Suprapubic skin (tissue), 4 donors: ENCODE measurements at regions not wholly inside any gene's neighbourhood (a gene's known extent, or its start where the extent isn't known, plus 50 kb on each side); places are given as distances from the start of the nearest gene placed in this dataset.

Experiments
- DNase-seq, 2 donors: peaks; one replicate each; pipeline ENCODE4 v3.0.0-alpha.2; 2019; ENCODE audit warnings: low spot score in 2 of 2
- H3K27ac ChIP-seq: fragments of 200-600 bp; sonication (generic); one replicate; pipeline ENCODE4 v1.5.1; 2019
- H3K27me3 ChIP-seq: fragments of 200-600 bp; sonication (generic); one replicate; pipeline ENCODE4 v1.5.1; 2019
- H3K36me3 ChIP-seq: fragments of 200-600 bp; sonication (generic); one replicate; pipeline ENCODE4 v1.5.1; 2019
- H3K4me1 ChIP-seq: fragments of 200-600 bp; sonication (generic); one replicate; pipeline ENCODE4 v1.5.1; 2019
- H3K4me3 ChIP-seq: fragments of 200-600 bp; sonication (generic); one replicate; pipeline ENCODE4 v1.5.1; 2019; ENCODE audit warnings: mild to moderate bottlenecking
- H3K9me3 ChIP-seq: fragments of 200-600 bp; sonication (generic); one replicate; pipeline ENCODE4 v1.5.1; 2019
- EP300 ChIP-seq: sonication (generic); formaldehyde crosslinking; IDR thresholded peaks from one replicate; pipeline ENCODE4 v1.6.1; 2017; ENCODE audit warnings: antibody characterized with exemption
- POLR2A ChIP-seq, 2 donors: fragments of 450-650 bp; IDR thresholded peaks; one replicate each; pipeline ENCODE4 v1.6.1; 2017; ENCODE audit warnings: antibody characterized with exemption in 2 of 2, mild to moderate bottlenecking in 2 of 2, moderate library complexity in 2 of 2
- POLR2AphosphoS5 ChIP-seq, 3 donors: sonication (generic); formaldehyde crosslinking; IDR thresholded peaks; one replicate each; pipeline ENCODE4 v1.6.1; 2017; ENCODE audit warnings: antibody characterized with exemption in 3 of 3
- WGBS: methylation state at CpG from one replicate; pipeline ENCODE4 v1.1.5; 2018; 5-methylcytosine and 5-hydroxymethylcytosine counted together
- TF ChIP-seq, protein P1 (sequence below), 2 donors: fragments of 200-600 bp in 1 of 2; fragments of 450-650 bp in 1 of 2; sonication (generic) in 1 of 2; IDR thresholded peaks; one replicate each; pipeline ENCODE4 v1.5.1; 2016 to 2019; ENCODE audit warnings: antibody characterized with exemption in 2 of 2, mild to moderate bottlenecking in 1 of 2, moderate library complexity in 1 of 2

DNA sequence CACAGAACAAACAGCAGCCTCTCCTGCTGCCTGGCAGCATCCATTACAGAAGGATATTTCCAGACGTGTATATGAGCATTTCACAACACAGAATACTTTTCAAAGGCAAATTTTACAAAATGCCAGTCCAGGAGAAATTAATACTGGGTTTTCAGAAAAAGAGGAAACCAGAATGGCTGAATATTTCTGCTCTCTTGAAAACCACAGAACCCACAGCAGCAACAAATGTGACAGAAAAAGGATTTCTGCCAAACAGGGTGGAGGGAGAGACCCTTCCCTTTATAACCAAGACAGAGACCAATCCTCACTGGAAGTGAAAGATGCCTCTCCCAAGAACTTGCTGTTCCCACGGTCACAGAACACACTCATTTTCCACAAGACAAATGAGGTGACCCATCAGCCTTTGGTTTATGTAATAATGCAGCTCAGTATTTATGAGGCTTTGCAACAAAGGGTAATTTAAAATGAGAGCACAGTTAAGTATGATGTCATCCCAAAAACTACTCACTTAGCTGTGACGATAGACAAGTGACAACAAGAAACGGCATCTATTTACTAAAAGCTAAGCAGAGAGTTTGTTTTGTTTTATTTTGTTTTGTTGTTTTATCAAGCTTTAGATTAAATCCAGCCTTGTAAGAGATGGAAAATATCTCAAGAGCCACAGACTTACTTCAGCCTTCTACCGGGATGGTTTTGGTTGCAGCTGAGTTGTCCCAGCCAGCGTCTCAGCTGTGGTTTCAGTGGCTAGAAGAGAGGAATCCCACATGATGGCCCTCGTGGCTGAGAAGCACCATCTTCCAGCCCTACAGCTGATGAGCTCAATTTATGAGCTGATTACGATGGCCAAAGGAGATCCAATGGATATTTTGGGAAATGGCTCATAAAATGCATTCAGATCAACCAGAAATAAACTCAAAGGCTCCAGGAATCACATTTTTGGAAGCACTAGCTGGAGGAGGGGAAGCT, 249.3 kb upstream of the AGAP1 start:
- H3K27me3 ChIP-seq: no peaks in the 10 kb centered on the region
- H3K9me3 ChIP-seq: no peaks in the 10 kb centered on the region
- WGBS: 47% methylated on average over 8 of the region's 8 CpGs
- H3K36me3 ChIP-seq: no peaks in the 10 kb centered on the region
- TF ChIP-seq, protein P1, sequence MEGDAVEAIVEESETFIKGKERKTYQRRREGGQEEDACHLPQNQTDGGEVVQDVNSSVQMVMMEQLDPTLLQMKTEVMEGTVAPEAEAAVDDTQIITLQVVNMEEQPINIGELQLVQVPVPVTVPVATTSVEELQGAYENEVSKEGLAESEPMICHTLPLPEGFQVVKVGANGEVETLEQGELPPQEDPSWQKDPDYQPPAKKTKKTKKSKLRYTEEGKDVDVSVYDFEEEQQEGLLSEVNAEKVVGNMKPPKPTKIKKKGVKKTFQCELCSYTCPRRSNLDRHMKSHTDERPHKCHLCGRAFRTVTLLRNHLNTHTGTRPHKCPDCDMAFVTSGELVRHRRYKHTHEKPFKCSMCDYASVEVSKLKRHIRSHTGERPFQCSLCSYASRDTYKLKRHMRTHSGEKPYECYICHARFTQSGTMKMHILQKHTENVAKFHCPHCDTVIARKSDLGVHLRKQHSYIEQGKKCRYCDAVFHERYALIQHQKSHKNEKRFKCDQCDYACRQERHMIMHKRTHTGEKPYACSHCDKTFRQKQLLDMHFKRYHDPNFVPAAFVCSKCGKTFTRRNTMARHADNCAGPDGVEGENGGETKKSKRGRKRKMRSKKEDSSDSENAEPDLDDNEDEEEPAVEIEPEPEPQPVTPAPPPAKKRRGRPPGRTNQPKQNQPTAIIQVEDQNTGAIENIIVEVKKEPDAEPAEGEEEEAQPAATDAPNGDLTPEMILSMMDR (IDR thresholded peaks at IDR 0.05): no peak
- no peak for TF ChIP-seq POLR2A (IDR thresholded peaks at IDR 0.05)
- TF ChIP-seq POLR2AphosphoS5 (IDR thresholded peaks at IDR 0.05): no peak
- no peak for TF ChIP-seq EP300
- no peak overlapping the region for H3K4me3 ChIP-seq
- no peaks in the 10 kb centered on the region for H3K4me1 ChIP-seq
- DNase-seq: no peak
- no peak overlapping the region for H3K27ac ChIP-seq

DNA sequence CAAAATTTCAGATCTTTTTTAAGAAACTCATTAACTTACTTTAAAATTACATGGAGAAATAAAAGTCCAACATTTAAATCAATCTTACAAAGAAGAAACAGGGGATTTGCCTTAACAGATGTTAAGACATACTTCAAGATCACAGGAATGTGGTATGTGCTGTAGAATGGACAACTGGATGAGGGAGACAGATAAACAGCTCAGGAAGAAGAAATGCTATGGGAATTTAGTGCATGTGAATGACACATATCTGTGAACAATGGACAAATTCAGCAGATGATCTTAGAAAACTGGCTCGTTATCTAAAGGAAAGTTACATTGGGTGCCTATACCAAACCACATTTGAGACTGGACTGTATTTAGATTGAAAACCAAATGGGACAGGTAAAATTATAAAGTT, 246.8 kb upstream of the AGAP1 start:
- H3K4me1 ChIP-seq: no peaks in the 10 kb centered on the region
- H3K27me3 ChIP-seq: no peaks in the 10 kb centered on the region
- 97% methylated on average over 1 of the region's 1 CpG for WGBS
- DNase-seq: no peak
- no peak overlapping the region for H3K4me3 ChIP-seq
- TF ChIP-seq, protein P1 (IDR thresholded peaks at IDR 0.05): no peak
- TF ChIP-seq EP300 (no peak), POLR2AphosphoS5 (IDR thresholded peaks at IDR 0.05) (no peak), POLR2A (IDR thresholded peaks at IDR 0.05) (no peak)
- no peak overlapping the region for H3K27ac ChIP-seq
- H3K9me3 ChIP-seq: no peaks in the 10 kb centered on the region
- H3K36me3 ChIP-seq: no peaks in the 10 kb centered on the region

DNA sequence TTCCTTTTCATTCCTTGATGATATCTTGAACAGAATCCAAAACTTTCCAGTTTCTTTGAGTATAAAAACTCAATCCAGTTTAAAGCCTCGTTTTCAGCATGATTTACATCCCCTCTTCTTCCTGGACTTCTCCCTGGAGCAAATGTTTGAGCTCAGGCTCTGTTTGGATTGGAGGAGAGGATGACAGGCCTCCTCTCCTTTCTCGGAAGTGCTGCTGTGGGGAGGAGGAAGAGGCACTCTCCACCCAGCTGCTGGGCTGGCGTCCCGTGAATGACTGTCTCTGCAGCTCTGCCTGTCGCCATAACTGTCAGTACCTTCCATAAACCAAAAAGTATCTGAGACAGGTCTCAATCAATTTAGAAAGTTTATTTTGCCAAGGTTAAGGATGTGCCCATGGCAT, 238.2 kb upstream of the AGAP1 start:
- Histone ChIP-seq H3K4me1 (no peaks in the 10 kb centered on the region), H3K36me3 (no peaks in the 10 kb centered on the region), H3K27ac (no peak overlapping the region), H3K4me3 (no peak overlapping the region), H3K9me3 (no peaks in the 10 kb centered on the region), H3K27me3 (no peaks in the 10 kb centered on the region)
- 15% methylated on average over 5 of the region's 5 CpGs for WGBS
- no peak for DNase-seq
- TF ChIP-seq POLR2A (IDR thresholded peaks at IDR 0.05): no peak
- no peak for TF ChIP-seq POLR2AphosphoS5 (IDR thresholded peaks at IDR 0.05)
- no peak for TF ChIP-seq EP300

DNA sequence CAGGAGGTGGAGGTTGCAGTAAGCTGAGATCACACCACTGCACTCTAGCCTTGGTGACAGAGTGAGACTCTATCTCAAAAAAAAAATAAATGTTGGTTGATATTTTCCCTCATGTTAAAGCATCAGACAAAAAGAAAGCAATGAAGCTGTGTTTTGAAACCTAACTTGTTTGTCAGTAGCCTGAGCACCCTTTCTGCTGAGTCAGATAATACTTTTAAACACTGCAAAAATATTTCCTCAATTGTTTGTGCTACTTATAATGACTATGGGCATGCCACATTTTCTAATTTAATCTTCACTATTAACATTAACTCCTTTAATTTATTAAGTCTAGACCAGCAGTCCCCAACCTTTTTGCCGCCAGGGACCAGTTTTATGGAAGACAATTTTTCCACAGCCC, 236.3 kb upstream of the AGAP1 start:
- H3K9me3 ChIP-seq: no peaks in the 10 kb centered on the region
- no peaks in the 10 kb centered on the region for H3K27me3 ChIP-seq
- TF ChIP-seq POLR2AphosphoS5 (IDR thresholded peaks at IDR 0.05) (no peak), POLR2A (IDR thresholded peaks at IDR 0.05) (no peak)
- TF ChIP-seq, protein P1 (IDR thresholded peaks at IDR 0.05): no peak
- no peaks in the 10 kb centered on the region for H3K4me1 ChIP-seq
- no peaks in the 10 kb centered on the region for H3K36me3 ChIP-seq
- no peak for DNase-seq
- no peak overlapping the region for H3K27ac ChIP-seq
- 89% methylated on average over 1 of the region's 1 CpG for WGBS
- no peak overlapping the region for H3K4me3 ChIP-seq

DNA sequence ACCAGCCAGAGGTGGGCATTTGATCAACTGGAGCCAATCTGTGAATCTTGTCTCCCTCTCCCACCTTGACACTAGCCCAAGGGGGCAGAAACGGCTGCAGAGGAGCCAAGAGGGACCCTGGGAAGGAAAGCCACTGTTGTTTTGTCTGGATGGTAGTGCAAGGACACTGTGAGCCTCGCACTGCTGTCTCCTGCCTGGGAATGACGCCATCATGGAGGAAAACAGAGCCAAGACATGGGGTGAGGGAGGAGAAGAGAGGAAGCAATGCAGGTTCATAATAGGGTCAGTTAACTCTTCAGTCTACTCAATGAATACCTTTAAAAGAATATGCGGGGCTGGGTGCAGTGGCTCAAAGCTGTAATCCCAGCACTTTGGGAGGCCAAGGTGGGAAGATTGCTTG, 231.1 kb upstream of the AGAP1 start:
- Histone ChIP-seq H3K27me3 (no peaks in the 10 kb centered on the region), H3K4me3 (no peak overlapping the region), H3K27ac (no peak overlapping the region), H3K4me1 (peaks cover 9% of the 10 kb centered on the region), H3K9me3 (no peaks in the 10 kb centered on the region), H3K36me3 (no peaks in the 10 kb centered on the region)
- DNase-seq: no peak
- WGBS: 77% methylated on average over 4 of the region's 4 CpGs
- no peak for TF ChIP-seq POLR2A (IDR thresholded peaks at IDR 0.05)
- no peak for TF ChIP-seq POLR2AphosphoS5 (IDR thresholded peaks at IDR 0.05)
- TF ChIP-seq, protein P1 (IDR thresholded peaks at IDR 0.05): no peak
- TF ChIP-seq EP300: no peak
